K562 (cell line): ENCODE measurements at regions not wholly inside any gene's neighbourhood (a gene's known extent, or its start where the extent isn't known, plus 50 kb on each side); places are given as distances from the start of the nearest gene placed in this dataset.

Source experiments
- ATAC-seq: fragments of 200-7000 bp; cut with Tn5 transposase; 3 replicates; pipeline ENCODE4 v1.9.1; 2020; ENCODE audit warnings: moderate library complexity
- BruUV-seq: library from RNA; stranded (reverse); fragments of 400-500 nt; replicated peaks from 2 replicates; lab custom pipeline; 2021; lab: Mats Ljungman, UMichigan
- CTCF ChIA-PET: fragments of 300-600 bp; formaldehyde crosslinking; extraction: SDS; loops from one replicate; lab custom pipeline; 2021; ENCODE audit warnings: low intra/inter-chr PET ratio; lab: Yijun Ruan, JAX
- POLR2A ChIA-PET: fragments of 300-600, 350-650 bp; sonication (Branson Sonifier 250); formaldehyde crosslinking; extraction: SDS; loops from one replicate; lab custom pipeline; 2021; ENCODE audit warnings: antibody characterized with exemption, inconsistent platforms; lab: Yijun Ruan, JAX
- DNase-seq, 4 experiments: peaks; one replicate each; pipeline versions ENCODE4 v3.0.0 to v3.0.0-alpha.2; 2011 to 2018; ENCODE audit warnings: low spot score in 3 of 4, mixed read lengths in 3 of 4; ENCODE audit errors: extremely low read depth in 1 of 4
- FAIRE-seq: peaks from 2 replicates; lab custom pipeline; 2011; peaks lifted over from hg19 to GRCh38; lab: Jason Lieb, UNC
- H2AFZ ChIP-seq: 2 replicates; pipeline ENCODE4 v1.6.0; 2011; ENCODE audit warnings: low read depth, low read length, control low read depth, inconsistent platforms
- H3K27ac ChIP-seq: fragments of 200-600 bp; 3 replicates; pipeline ENCODE4 v1.8.0; 2011; ENCODE audit warnings: low read depth, mild to moderate bottlenecking, control low read depth, inconsistent platforms, low read length, moderate library complexity, mixed read lengths; ENCODE audit errors: extremely low read depth
- H3K27me3 ChIP-seq, 2 experiments: fragments of 300-600 bp in 1 of 2; 2 replicates in 1 of 2; 3 replicates in 1 of 2; pipeline versions ENCODE4 v1.6.0 to v1.8.0; 2011; ENCODE audit warnings: inconsistent platforms in 2 of 2, low read length in 2 of 2, mild to moderate bottlenecking in 1 of 2, mixed read lengths in 1 of 2, moderate library complexity in 1 of 2; ENCODE audit not compliant: control insufficient read depth in 2 of 2, insufficient read depth in 2 of 2
- H3K36me3 ChIP-seq: fragments of 300-600 bp; 3 replicates; pipeline ENCODE4 v1.8.0; 2011; ENCODE audit warnings: mild to moderate bottlenecking, low read length, inconsistent platforms; ENCODE audit not compliant: control insufficient read depth, insufficient read depth
- H3K4me1 ChIP-seq, 2 experiments: fragments of 200-600 bp in 1 of 2; replicated peaks in 1 of 2; 2 replicates in 1 of 2; 3 replicates in 1 of 2; pipeline versions ENCODE4 v1.5.1 to v1.8.0; 2011; ENCODE audit warnings: inconsistent platforms in 2 of 2, low read length in 2 of 2, mild to moderate bottlenecking in 1 of 2, mixed read lengths in 1 of 2, moderate library complexity in 1 of 2; ENCODE audit not compliant: control insufficient read depth in 2 of 2, insufficient read depth in 2 of 2
- H3K4me2 ChIP-seq: 2 replicates; pipeline ENCODE4 v1.6.1; 2011; ENCODE audit warnings: low read length, control low read depth, inconsistent platforms, mixed read lengths; ENCODE audit not compliant: insufficient read depth
- H3K4me3 ChIP-seq: fragments of 200-600 bp; sonication (generic), shearing (Covaris generic); 2 replicates; pipeline ENCODE4 v1.5.1; 2016; ENCODE audit warnings: control low read depth, inconsistent platforms
- H3K79me2 ChIP-seq: fragments of 200-600 bp; 3 replicates; pipeline ENCODE4 v1.8.0; 2011; ENCODE audit warnings: low read length, inconsistent platforms; ENCODE audit not compliant: control insufficient read depth, insufficient read depth
- H3K9ac ChIP-seq, 2 experiments: 2 replicates each; pipeline versions ENCODE4 v1.6.0 to v1.6.1; 2011; ENCODE audit warnings: low read depth in 2 of 2, low read length in 2 of 2, control low read depth in 1 of 2, inconsistent platforms in 1 of 2, mild to moderate bottlenecking in 1 of 2, mixed read lengths in 1 of 2; ENCODE audit not compliant: insufficient read depth in 1 of 2
- H3K9me1 ChIP-seq: one replicate; pipeline ENCODE4 v1.6.0; 2011; ENCODE audit warnings: inconsistent platforms, mild to moderate bottlenecking, low read length, moderate library complexity; ENCODE audit not compliant: control insufficient read depth, insufficient read depth
- H3K9me3 ChIP-seq: replicated peaks from 2 replicates; pipeline ENCODE4 v1.5.1; 2011; ENCODE audit warnings: low read depth, low read length, inconsistent platforms; ENCODE audit not compliant: control insufficient read depth, insufficient read depth
- H4K20me1 ChIP-seq: replicated peaks from 2 replicates; pipeline ENCODE4 v1.6.1; 2011; ENCODE audit warnings: low read length, inconsistent platforms, mixed read lengths; ENCODE audit not compliant: control insufficient read depth, insufficient read depth
- BDP1 ChIP-seq: IDR thresholded peaks from 3 replicates; pipeline ENCODE4 v1.6.1; 2011; ENCODE audit not compliant: insufficient read length, insufficient read depth
- C11orf30 ChIP-seq: fragments of 450-650 bp; IDR thresholded peaks from 2 replicates; pipeline ENCODE4 v1.6.1; 2016; ENCODE audit warnings: low read depth, mild to moderate bottlenecking
- CCNT2 ChIP-seq: IDR thresholded peaks from 2 replicates; pipeline ENCODE4 v1.6.1; 2011; ENCODE audit warnings: borderline replicate concordance, low read depth, mild to moderate bottlenecking, moderate library complexity, mixed read lengths, low read length; ENCODE audit not compliant: insufficient read length; ENCODE audit errors: extremely low read depth
- CHD4 ChIP-seq: fragments of 200-600 bp; sonication (generic); IDR thresholded peaks from 3 replicates; pipeline ENCODE4 v1.6.1; 2012; ENCODE audit warnings: low read depth, mild to moderate bottlenecking, mixed read lengths, low read length, inconsistent platforms; ENCODE audit not compliant: insufficient read depth, insufficient replicate concordance, poor library complexity, severe bottlenecking
- FOXJ2 ChIP-seq: fragments of 200-800 bp; sonication (Bioruptor generic); IDR thresholded peaks from 2 replicates; pipeline ENCODE4 v1.6.1; 2016; ENCODE audit warnings: missing genetic modification characterization, missing compliant biosample characterization
- NCOA6 ChIP-seq: fragments of 450-650 bp; IDR thresholded peaks from 2 replicates; pipeline ENCODE4 v1.6.1; 2017; ENCODE audit warnings: mild to moderate bottlenecking
- SOX6 ChIP-seq: fragments of 450-650 bp; IDR thresholded peaks from 2 replicates; pipeline ENCODE4 v1.6.1; 2014; ENCODE audit warnings: mild to moderate bottlenecking
- THRAP3 ChIP-seq: fragments of 450-650 bp; IDR thresholded peaks from 2 replicates; pipeline ENCODE4 v1.6.1; 2016; ENCODE audit warnings: mild to moderate bottlenecking, inconsistent platforms, borderline replicate concordance
- ZC3H8 ChIP-seq: fragments of 450-650 bp; IDR thresholded peaks from 2 replicates; pipeline ENCODE4 v1.6.1; 2017
- ZNF212 ChIP-seq: fragments of 450-650 bp; formaldehyde crosslinking; IDR thresholded peaks from 2 replicates; pipeline ENCODE4 v1.4.0; 2020; ENCODE audit warnings: mild to moderate bottlenecking
- ZNF407 ChIP-seq: fragments of 450-650 bp; IDR thresholded peaks from 2 replicates; pipeline ENCODE4 v1.6.1; 2016; ENCODE audit warnings: low read depth
- in situ Hi-C: fragments of 300-500 bp; cut with MboI; formaldehyde crosslinking; loops from 4 replicates; pipeline ENCODE4 v1.15.0; 2018; ENCODE audit warnings: inconsistent platforms, mixed read lengths
- intact Hi-C: fragments of 100-400 bp; cut with micrococcal nuclease; formaldehyde crosslinking; loops from 2 replicates; pipeline ENCODE4 v1.14.2; 2022

GRCh38 chr4:34293459-34293858 lies 1950.9 kb downstream of the ARAP2 start:
- in situ Hi-C loops, result no loop called here
- no peaks in the 10 kb centered on the region for H3K27me3 ChIP-seq
- no peak overlapping the region for H3K9ac ChIP-seq
- H2AFZ ChIP-seq, result no peak overlapping the region
- H3K9me1 ChIP-seq, result no peaks in the 10 kb centered on the region
- H3K27ac ChIP-seq, result no peak overlapping the region
- no TSS peak for BruUV-seq
- H3K4me2 ChIP-seq, result no peak overlapping the region
- intact Hi-C loops, result no loop called here
- no peak for DNase-seq
- H3K9me3 ChIP-seq, result no peaks in the 10 kb centered on the region; the same call in 1 of the 2 replicates
- TF ChIP-seq CHD4 (no peak), FOXJ2 (tag) (no peak), CCNT2 (no peak), ZC3H8 (no peak), THRAP3 (no peak), BDP1 (no peak), SOX6 (no peak), NCOA6 (no peak), ZNF212 (CRISPR knock-in tag) (no peak)
- FAIRE-seq, result no peak
- no peaks in the 10 kb centered on the region for H3K79me2 ChIP-seq
- H4K20me1 ChIP-seq, result no peaks in the 10 kb centered on the region
- no peaks in the 10 kb centered on the region for H3K4me1 ChIP-seq
- ChIA-PET POLR2A (no interaction called here), CTCF (no interaction called here)
- ATAC-seq, result no peak
- no peaks in the 10 kb centered on the region; the same call in 2 of the 3 replicates for H3K36me3 ChIP-seq
- no peak overlapping the region for H3K4me3 ChIP-seq

GRCh38 chr4:34309383-34309906 lies 1934.9 kb downstream of the ARAP2 start:
- no peak for DNase-seq
- in situ Hi-C loops, result no loop called here
- Histone ChIP-seq H3K9ac (no peak overlapping the region), H3K36me3 (no peaks in the 10 kb centered on the region), H3K79me2 (no peaks in the 10 kb centered on the region), H3K4me2 (no peak overlapping the region), H3K27ac (no peak overlapping the region), H3K4me1 (no peaks in the 10 kb centered on the region), H3K9me3 (no peaks in the 10 kb centered on the region), H4K20me1 (no peaks in the 10 kb centered on the region), H3K4me3 (no peak overlapping the region), H2AFZ (no peak overlapping the region), H3K27me3 (no peaks in the 10 kb centered on the region), H3K9me1 (no peaks in the 10 kb centered on the region)
- ChIA-PET POLR2A (no interaction called here), CTCF (no interaction called here)
- ATAC-seq, result no peak
- no peak for FAIRE-seq
- BruUV-seq, result no TSS peak
- intact Hi-C loops, result no loop called here
- TF ChIP-seq ZNF407 (no peak), C11orf30 (no peak)
